Body of pancreas (tissue), 4 donors: ENCODE measurements at regions not wholly inside any gene's neighbourhood (a gene's known extent, or its start where the extent isn't known, plus 50 kb on each side); places are given as distances from the start of the nearest gene placed in this dataset.

Source experiments
- ATAC-seq: fragments of 150-250 bp; one replicate; pipeline ENCODE4 v1.9.1; 2016
- DNase-seq, 4 donors: peaks; one replicate each; pipeline ENCODE4 v3.0.0-alpha.2; 2019
- H3K27ac ChIP-seq, 4 donors: fragments of 200-600 bp; sonication (generic); 1 replicate in 3 of 4; 2 replicates in 1 of 4; pipeline versions ENCODE4 v1.5.1 to v1.6.1; 2016 to 2019; ENCODE audit warnings: mild to moderate bottlenecking in 1 of 4, mixed read lengths in 1 of 4, moderate library complexity in 1 of 4
- H3K27me3 ChIP-seq, 2 donors: fragments of 200-600 bp; sonication (generic); one replicate each; pipeline ENCODE4 v1.6.0; 2016; ENCODE audit warnings: mild to moderate bottlenecking in 1 of 2
- H3K36me3 ChIP-seq, 2 donors: fragments of 200-600 bp; sonication (generic); replicated peaks in 1 of 2; 2 replicates each; pipeline ENCODE4 v1.5.1; 2016; ENCODE audit warnings: low read depth in 2 of 2; ENCODE audit not compliant: insufficient read depth in 1 of 2
- H3K4me1 ChIP-seq: fragments of 200-600 bp; sonication (generic); one replicate; pipeline ENCODE4 v1.6.0; 2016
- H3K4me3 ChIP-seq, 2 donors: fragments of 200-600 bp; sonication (generic); 1 replicate in 1 of 2; 2 replicates in 1 of 2; pipeline ENCODE4 v1.5.1; 2016 to 2019
- H3K9me3 ChIP-seq, 3 donors: fragments of 200-600 bp; sonication (generic); 1 replicate in 2 of 3; 2 replicates in 1 of 3; pipeline ENCODE4 v1.5.1; 2016
- POLR2A ChIP-seq, 3 donors: fragments of 450-650 bp; IDR thresholded peaks; one replicate each; pipeline ENCODE4 v1.6.1; 2016; ENCODE audit warnings: antibody characterized with exemption in 3 of 3, mild to moderate bottlenecking in 2 of 3
- WGBS, 2 donors: methylation state at CpG; one replicate each; pipeline ENCODE4 v1.1.5; 2017; 5-methylcytosine and 5-hydroxymethylcytosine counted together
- intact Hi-C: fragments of 100-400 bp; cut with DNase I; formaldehyde crosslinking; loops from one replicate; pipeline ENCODE4 v1.15.1; 2023
- TF ChIP-seq, protein P1 (sequence below), 7 experiments: fragments of 450-650 bp in 4 of 7; fragments of 200-600 bp in 3 of 7; sonication (generic) in 3 of 7; IDR thresholded peaks; one replicate each; pipeline ENCODE4 v1.5.1; 2016 to 2019; ENCODE audit warnings: antibody characterized with exemption in 7 of 7

DNA sequence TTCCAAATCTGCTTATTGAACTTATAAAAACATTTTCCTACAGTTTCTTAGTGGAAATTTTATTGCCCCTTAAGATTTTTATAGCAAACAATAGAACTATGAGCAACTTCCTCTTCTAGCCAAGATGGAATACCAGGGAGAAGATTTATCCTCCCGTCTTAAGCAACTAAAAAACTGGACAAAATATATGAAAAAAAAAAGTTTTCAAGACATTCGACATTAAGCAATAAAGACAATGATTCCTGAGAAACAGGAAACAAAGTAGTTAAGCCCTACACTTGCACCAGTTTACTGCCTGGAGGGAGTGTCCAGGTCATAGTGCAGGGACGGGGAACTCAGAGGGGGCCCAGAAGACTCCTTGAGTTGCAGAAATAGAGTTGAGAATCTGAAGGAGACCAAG is 516.1 kb upstream of the DIPK2B start:
- H3K4me3 ChIP-seq = no peak overlapping the region
- H3K9me3 ChIP-seq = no peaks in the 10 kb centered on the region
- intact Hi-C loops = no loop called here
- TF ChIP-seq, protein P1, sequence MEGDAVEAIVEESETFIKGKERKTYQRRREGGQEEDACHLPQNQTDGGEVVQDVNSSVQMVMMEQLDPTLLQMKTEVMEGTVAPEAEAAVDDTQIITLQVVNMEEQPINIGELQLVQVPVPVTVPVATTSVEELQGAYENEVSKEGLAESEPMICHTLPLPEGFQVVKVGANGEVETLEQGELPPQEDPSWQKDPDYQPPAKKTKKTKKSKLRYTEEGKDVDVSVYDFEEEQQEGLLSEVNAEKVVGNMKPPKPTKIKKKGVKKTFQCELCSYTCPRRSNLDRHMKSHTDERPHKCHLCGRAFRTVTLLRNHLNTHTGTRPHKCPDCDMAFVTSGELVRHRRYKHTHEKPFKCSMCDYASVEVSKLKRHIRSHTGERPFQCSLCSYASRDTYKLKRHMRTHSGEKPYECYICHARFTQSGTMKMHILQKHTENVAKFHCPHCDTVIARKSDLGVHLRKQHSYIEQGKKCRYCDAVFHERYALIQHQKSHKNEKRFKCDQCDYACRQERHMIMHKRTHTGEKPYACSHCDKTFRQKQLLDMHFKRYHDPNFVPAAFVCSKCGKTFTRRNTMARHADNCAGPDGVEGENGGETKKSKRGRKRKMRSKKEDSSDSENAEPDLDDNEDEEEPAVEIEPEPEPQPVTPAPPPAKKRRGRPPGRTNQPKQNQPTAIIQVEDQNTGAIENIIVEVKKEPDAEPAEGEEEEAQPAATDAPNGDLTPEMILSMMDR (IDR thresholded peaks at IDR 0.05) = no peak
- no peak for TF ChIP-seq POLR2A (IDR thresholded peaks at IDR 0.05)
- no peaks in the 10 kb centered on the region for H3K27me3 ChIP-seq
- 50 to 68% methylated on average over 3 of the region's 3 CpGs for WGBS, 2 donors
- DNase-seq = no peak
- no peak overlapping the region for H3K27ac ChIP-seq
- no peaks in the 10 kb centered on the region for H3K4me1 ChIP-seq
- ATAC-seq = no peak
- no peaks in the 10 kb centered on the region for H3K36me3 ChIP-seq

DNA sequence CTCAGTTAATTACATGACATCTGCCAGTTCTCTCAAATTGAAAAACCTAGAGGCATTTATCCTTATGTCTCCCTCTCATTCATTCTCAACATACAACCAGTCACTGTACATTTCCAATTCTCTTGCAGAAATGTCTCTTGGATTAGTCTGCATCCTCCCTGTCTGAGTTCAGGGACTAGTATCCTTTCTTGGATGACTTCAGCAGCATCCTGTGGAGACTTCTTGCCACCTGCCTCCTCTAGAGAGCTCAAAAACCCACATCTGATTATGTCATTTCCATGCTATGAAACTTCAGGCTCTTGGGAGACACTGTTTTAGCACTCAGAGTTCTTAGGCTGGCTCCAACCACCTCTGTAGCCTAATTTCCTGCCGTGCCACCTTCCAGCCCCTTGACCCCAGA is 515.1 kb upstream of the DIPK2B start:
- intact Hi-C loops = no loop called here
- DNase-seq = no peak
- ATAC-seq = no peak
- no peak overlapping the region for H3K27ac ChIP-seq
- WGBS, 2 donors = 55 to 73% methylated on average over 1 of the region's 1 CpG
- no peaks in the 10 kb centered on the region for H3K9me3 ChIP-seq
- no peak for TF ChIP-seq POLR2A (IDR thresholded peaks at IDR 0.05)
- TF ChIP-seq, protein P1 (IDR thresholded peaks at IDR 0.05) = no peak
- no peaks in the 10 kb centered on the region for H3K27me3 ChIP-seq
- H3K4me3 ChIP-seq = no peak overlapping the region
- H3K36me3 ChIP-seq = no peaks in the 10 kb centered on the region
- H3K4me1 ChIP-seq = no peaks in the 10 kb centered on the region

DNA sequence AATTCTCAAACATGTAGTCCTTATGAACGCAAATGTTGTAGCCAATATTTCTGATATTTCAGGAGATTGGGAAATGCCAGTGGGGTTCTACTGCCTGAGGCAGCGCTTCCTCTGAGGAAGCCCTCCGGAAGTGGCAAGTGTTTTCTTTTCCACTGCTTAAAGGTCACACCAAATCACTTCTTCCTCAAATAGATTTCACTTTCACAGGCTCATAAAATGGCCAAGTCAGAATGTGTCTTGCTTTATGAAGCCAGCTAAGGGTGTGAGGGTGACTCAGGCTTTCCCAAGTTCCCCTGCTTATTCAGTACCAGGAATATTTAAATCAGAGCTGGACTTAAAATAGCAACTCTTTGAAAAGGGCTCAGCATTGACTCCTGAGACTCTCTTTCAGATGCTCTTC is 514.2 kb upstream of the DIPK2B start:
- DNase-seq (peak in 1 of 4 donors; percentile 7), ATAC-seq (no peak)
- H3K4me3 ChIP-seq = no peak overlapping the region
- WGBS, 2 donors = 63 to 70% methylated on average over 3 of the region's 3 CpGs
- no peaks in the 10 kb centered on the region for H3K27me3 ChIP-seq
- H3K4me1 ChIP-seq = no peaks in the 10 kb centered on the region
- H3K27ac ChIP-seq = no peak overlapping the region
- H3K36me3 ChIP-seq = no peaks in the 10 kb centered on the region
- intact Hi-C loops = no loop called here
- no peaks in the 10 kb centered on the region for H3K9me3 ChIP-seq
- no peak for TF ChIP-seq POLR2A (IDR thresholded peaks at IDR 0.05)
- TF ChIP-seq, protein P1 (IDR thresholded peaks at IDR 0.05) = no peak

DNA sequence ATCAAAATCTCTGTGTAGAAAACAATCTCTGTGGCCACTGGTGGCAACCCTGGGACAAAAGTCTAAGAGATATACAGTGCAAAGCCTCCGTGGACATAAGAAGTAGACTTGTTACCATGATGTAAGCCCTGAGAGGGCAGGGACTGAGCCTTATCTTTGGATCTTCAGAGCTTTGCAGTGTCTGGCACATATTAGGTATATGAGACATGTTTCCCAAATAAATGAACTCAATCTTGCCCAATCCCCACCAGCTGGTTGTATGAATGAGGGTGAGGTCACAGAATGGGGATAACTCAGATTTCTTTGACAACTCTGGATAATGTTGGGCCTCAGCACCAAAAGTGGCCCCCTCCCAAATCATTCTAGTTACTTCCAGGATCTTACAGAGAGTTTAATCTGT is 511.4 kb upstream of the DIPK2B start:
- Histone ChIP-seq H3K27ac (no peak overlapping the region), H3K4me1 (no peaks in the 10 kb centered on the region), H3K36me3 (no peaks in the 10 kb centered on the region), H3K4me3 (no peak overlapping the region), H3K9me3 (no peaks in the 10 kb centered on the region), H3K27me3 (no peaks in the 10 kb centered on the region)
- WGBS, 2 donors = 50 to 88% methylated on average over 1 of the region's 1 CpG
- intact Hi-C loops = no loop called here
- DNase-seq = no peak
- no peak for ATAC-seq
- TF ChIP-seq, protein P1 (IDR thresholded peaks at IDR 0.05) = no peak
- no peak for TF ChIP-seq POLR2A (IDR thresholded peaks at IDR 0.05)

DNA sequence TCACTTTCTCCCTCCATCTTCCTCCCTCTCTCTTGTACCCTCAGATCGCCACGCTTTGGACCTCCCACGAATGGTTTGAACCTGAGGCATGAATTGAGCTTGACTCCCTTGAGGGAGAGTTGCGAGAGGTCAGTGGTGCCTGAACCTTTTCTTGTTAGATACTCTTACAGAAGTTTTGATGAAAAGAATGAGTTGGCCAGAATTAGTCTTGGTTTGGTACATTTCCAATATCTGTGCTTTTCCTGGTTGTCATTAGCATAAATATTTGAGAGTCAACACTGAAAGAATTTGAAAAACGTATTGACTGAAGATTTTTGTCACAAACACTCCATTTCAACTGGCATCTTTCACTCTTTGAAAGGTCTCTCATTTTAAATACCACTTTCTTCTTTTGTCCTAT is 510.6 kb upstream of the DIPK2B start:
- Histone ChIP-seq H3K36me3 (no peaks in the 10 kb centered on the region), H3K9me3 (no peaks in the 10 kb centered on the region), H3K4me1 (no peaks in the 10 kb centered on the region), H3K27ac (no peak overlapping the region), H3K27me3 (no peaks in the 10 kb centered on the region), H3K4me3 (no peak overlapping the region)
- TF ChIP-seq, protein P1 (IDR thresholded peaks at IDR 0.05) = no peak
- TF ChIP-seq POLR2A (IDR thresholded peaks at IDR 0.05) = no peak
- no peak for ATAC-seq
- no peak for DNase-seq
- WGBS, 2 donors = 54 to 62% methylated on average over 5 of the region's 5 CpGs
- intact Hi-C loops = no loop called here
